ENCODE measurements at regions not wholly inside any gene's neighbourhood (a gene's known extent, or its start where the extent isn't known, plus 50 kb on each side); places are given as distances from the start of the nearest gene placed in this dataset.

GRCh38 chr7:41097501-41097900 lies 605.4 kb downstream of the INHBA start:
- DNase-seq (no peak), ATAC-seq (ENCODE audit: poor library complexity) (no peak)
- Mint-ChIP-seq H3K4me3 (no peak overlapping the region), H3K27me3 (no peaks in the 10 kb centered on the region), H3K4me1 (ENCODE audit: low read depth) (no peaks in the 10 kb centered on the region), H3K9me3 (peaks cover 3% of the 10 kb centered on the region), H3K36me3 (ENCODE audit: low read depth) (no peaks in the 10 kb centered on the region), H3K27ac (no peak overlapping the region)
- Histone ChIP-seq H3K4me1 (ENCODE audit: insufficient read depth, low read length) (no peaks in the 10 kb centered on the region), H3K36me3 (ENCODE audit: insufficient read depth, low read length) (no peaks in the 10 kb centered on the region), H3K27ac (ENCODE audit: low read depth in 1 of 2, low read length in 2 of 2) (no peak overlapping the region), H3K4me3 (ENCODE audit: low read length) (no peak overlapping the region), H3K27me3 (ENCODE audit: control insufficient read depth in 1 of 2, insufficient read depth in 2 of 2, low read length in 2 of 2) (no peaks in the 10 kb centered on the region), H3K9me3 (ENCODE audit: control insufficient read depth in 1 of 2, insufficient read depth in 1 of 2, low read length in 2 of 2) (no peaks in the 10 kb centered on the region)
- ChIA-PET CTCF (no interaction called here), POLR2A (no interaction called here)
- intact Hi-C loops (cut with DNase I, micrococcal nuclease) = no loop called here
- TF ChIP-seq CTCF (IDR thresholded peaks at IDR 0.05) = no peak

- Mint-ChIP-seq H3K27ac (no peak overlapping the region), H3K9me3 (peaks cover 3% of the 10 kb centered on the region), H3K36me3 (ENCODE audit: low read depth) (no peaks in the 10 kb centered on the region), H3K4me3 (no peak overlapping the region), H3K4me1 (ENCODE audit: low read depth) (no peaks in the 10 kb centered on the region), H3K27me3 (no peaks in the 10 kb centered on the region)
- Histone ChIP-seq H3K27ac (ENCODE audit: low read depth in 1 of 2, low read length in 2 of 2) (no peak overlapping the region), H3K27me3 (ENCODE audit: control insufficient read depth in 1 of 2, insufficient read depth in 2 of 2, low read length in 2 of 2) (no peaks in the 10 kb centered on the region), H3K36me3 (ENCODE audit: insufficient read depth, low read length) (no peaks in the 10 kb centered on the region), H3K4me1 (ENCODE audit: insufficient read depth, low read length) (no peaks in the 10 kb centered on the region), H3K9me3 (ENCODE audit: control insufficient read depth in 1 of 2, insufficient read depth in 1 of 2, low read length in 2 of 2) (no peaks in the 10 kb centered on the region), H3K4me3 (ENCODE audit: low read length) (no peak overlapping the region)
- ATAC-seq (ENCODE audit: poor library complexity) = no peak
- ChIA-PET POLR2A (no interaction called here), CTCF (no interaction called here)
- intact Hi-C loops (cut with DNase I, micrococcal nuclease) = no loop called here
- DNase-seq = no peak
- TF ChIP-seq CTCF (IDR thresholded peaks at IDR 0.05) = no peak
Observed at GRCh38 chr7:41096917-41097316, 606.0 kb downstream of the INHBA start.

GRCh38 chr7:41093141-41093540 lies 609.7 kb downstream of the INHBA start:
- no peaks in the 10 kb centered on the region for H3K4me1 Mint-ChIP-seq (ENCODE audit: low read depth)
- TF ChIP-seq CTCF (IDR thresholded peaks at IDR 0.05) = no peak
- H3K27me3 Mint-ChIP-seq = no peaks in the 10 kb centered on the region
- peaks cover 5% of the 10 kb centered on the region for H3K9me3 Mint-ChIP-seq
- no peaks in the 10 kb centered on the region for H3K4me1 ChIP-seq (ENCODE audit: insufficient read depth, low read length)
- no peak for ATAC-seq (ENCODE audit: poor library complexity)
- no peak overlapping the region for H3K27ac ChIP-seq (ENCODE audit: low read depth in 1 of 2, low read length in 2 of 2)
- H3K27me3 ChIP-seq (ENCODE audit: control insufficient read depth in 1 of 2, insufficient read depth in 2 of 2, low read length in 2 of 2) = no peaks in the 10 kb centered on the region
- intact Hi-C loops (cut with DNase I, micrococcal nuclease) = no loop called here
- no peaks in the 10 kb centered on the region for H3K9me3 ChIP-seq (ENCODE audit: control insufficient read depth in 1 of 2, insufficient read depth in 1 of 2, low read length in 2 of 2)
- no peaks in the 10 kb centered on the region for H3K36me3 ChIP-seq (ENCODE audit: insufficient read depth, low read length)
- no peaks in the 10 kb centered on the region for H3K36me3 Mint-ChIP-seq (ENCODE audit: low read depth)
- DNase-seq = no peak
- no peak overlapping the region for H3K4me3 ChIP-seq (ENCODE audit: low read length)
- H3K4me3 Mint-ChIP-seq = no peak overlapping the region
- ChIA-PET CTCF (no interaction called here), POLR2A (no interaction called here)
- no peak overlapping the region for H3K27ac Mint-ChIP-seq
